BE2C (cell line): ENCODE measurements at regions not wholly inside any gene's neighbourhood (a gene's known extent, or its start where the extent isn't known, plus 50 kb on each side); places are given as distances from the start of the nearest gene placed in this dataset.

Experiments
- DNase-seq: peaks from one replicate; pipeline ENCODE4 v3.0.0-alpha.2; 2020
- H3K27me3 ChIP-seq: fragments of 250-450 bp; sonication (Bioruptor Pico); 2 replicates; pipeline ENCODE4 v1.5.1; 2020; ENCODE audit warnings: mild to moderate bottlenecking
- H3K36me3 ChIP-seq: fragments of 250-450 bp; sonication (Bioruptor Pico); 2 replicates; pipeline ENCODE4 v1.5.1; 2020; ENCODE audit warnings: mild to moderate bottlenecking
- H3K4me1 ChIP-seq: fragments of 250-450 bp; sonication (Bioruptor Pico); 2 replicates; pipeline ENCODE4 v1.5.1; 2020
- H3K4me3 ChIP-seq: 2 replicates; pipeline ENCODE4 v1.5.1; 2011; ENCODE audit warnings: low read depth, low read length
- H3K9me3 ChIP-seq: fragments of 250-450 bp; sonication (Bioruptor Pico); 2 replicates; pipeline ENCODE4 v1.5.1; 2020
- TF ChIP-seq, protein P1 (sequence below): IDR thresholded peaks from 2 replicates; pipeline ENCODE4 v1.5.1; 2012; ENCODE audit warnings: mild to moderate bottlenecking, low read depth, low read length

- H3K27me3 ChIP-seq, result no peaks in the 10 kb centered on the region
- no peak for DNase-seq
- H3K4me3 ChIP-seq, result no peak overlapping the region
- H3K4me1 ChIP-seq, result no peaks in the 10 kb centered on the region
- no peaks in the 10 kb centered on the region for H3K36me3 ChIP-seq
- TF ChIP-seq, protein P1, sequence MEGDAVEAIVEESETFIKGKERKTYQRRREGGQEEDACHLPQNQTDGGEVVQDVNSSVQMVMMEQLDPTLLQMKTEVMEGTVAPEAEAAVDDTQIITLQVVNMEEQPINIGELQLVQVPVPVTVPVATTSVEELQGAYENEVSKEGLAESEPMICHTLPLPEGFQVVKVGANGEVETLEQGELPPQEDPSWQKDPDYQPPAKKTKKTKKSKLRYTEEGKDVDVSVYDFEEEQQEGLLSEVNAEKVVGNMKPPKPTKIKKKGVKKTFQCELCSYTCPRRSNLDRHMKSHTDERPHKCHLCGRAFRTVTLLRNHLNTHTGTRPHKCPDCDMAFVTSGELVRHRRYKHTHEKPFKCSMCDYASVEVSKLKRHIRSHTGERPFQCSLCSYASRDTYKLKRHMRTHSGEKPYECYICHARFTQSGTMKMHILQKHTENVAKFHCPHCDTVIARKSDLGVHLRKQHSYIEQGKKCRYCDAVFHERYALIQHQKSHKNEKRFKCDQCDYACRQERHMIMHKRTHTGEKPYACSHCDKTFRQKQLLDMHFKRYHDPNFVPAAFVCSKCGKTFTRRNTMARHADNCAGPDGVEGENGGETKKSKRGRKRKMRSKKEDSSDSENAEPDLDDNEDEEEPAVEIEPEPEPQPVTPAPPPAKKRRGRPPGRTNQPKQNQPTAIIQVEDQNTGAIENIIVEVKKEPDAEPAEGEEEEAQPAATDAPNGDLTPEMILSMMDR, result no peak
- no peaks in the 10 kb centered on the region for H3K9me3 ChIP-seq
Measured at GRCh38 chr12:29082522-29082921, 66.6 kb upstream of the FAR2 start.

DNA sequence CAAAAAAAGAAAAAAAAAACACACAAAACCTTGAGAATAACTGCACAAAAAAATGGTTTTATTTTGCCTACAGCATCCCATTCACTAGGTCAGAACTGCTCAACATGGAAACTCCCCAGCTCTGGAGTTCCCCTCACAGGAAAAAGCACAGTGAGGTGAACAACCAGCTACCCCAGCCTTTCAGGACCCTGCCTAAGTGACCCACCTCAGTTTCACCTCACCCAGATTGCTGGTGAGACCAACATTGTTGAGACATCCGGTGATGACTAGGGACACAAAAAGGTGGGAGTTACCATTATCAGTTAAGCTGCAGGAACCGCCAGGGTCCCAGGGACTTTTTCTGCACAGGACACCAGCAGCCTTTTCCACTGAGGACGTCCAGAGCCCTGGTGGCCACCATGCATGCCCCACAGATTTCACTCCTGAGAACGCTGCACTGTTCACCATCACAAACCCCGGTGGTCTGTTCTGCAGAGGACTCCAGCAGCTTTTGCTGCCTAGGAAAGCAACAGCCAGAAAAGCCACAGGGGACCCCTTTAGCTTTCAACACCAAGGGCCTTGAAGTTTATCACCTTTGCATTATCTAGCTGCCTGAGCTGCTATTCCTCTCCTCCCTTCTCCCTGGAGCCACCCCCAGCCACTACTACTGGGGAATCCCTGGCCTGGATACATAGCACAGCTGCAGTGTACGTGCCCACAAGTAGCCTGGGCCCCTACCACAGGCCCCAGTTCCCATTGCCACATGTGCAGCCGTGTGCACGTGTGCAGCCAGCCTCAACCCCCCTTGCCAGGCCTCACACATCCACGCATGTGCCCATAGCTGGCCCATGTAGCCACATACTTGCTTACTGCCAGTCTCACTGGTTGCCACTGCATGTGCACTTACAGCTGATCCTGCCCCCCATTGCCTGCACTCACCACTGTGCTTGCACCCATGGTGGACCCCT, 62.5 kb upstream of the FAR2 start:
- no peaks in the 10 kb centered on the region for H3K27me3 ChIP-seq
- TF ChIP-seq, protein P1, result no peak
- no peaks in the 10 kb centered on the region for H3K4me1 ChIP-seq
- DNase-seq, result no peak
- no peaks in the 10 kb centered on the region for H3K9me3 ChIP-seq
- H3K4me3 ChIP-seq, result no peak overlapping the region
- H3K36me3 ChIP-seq, result no peaks in the 10 kb centered on the region

DNA sequence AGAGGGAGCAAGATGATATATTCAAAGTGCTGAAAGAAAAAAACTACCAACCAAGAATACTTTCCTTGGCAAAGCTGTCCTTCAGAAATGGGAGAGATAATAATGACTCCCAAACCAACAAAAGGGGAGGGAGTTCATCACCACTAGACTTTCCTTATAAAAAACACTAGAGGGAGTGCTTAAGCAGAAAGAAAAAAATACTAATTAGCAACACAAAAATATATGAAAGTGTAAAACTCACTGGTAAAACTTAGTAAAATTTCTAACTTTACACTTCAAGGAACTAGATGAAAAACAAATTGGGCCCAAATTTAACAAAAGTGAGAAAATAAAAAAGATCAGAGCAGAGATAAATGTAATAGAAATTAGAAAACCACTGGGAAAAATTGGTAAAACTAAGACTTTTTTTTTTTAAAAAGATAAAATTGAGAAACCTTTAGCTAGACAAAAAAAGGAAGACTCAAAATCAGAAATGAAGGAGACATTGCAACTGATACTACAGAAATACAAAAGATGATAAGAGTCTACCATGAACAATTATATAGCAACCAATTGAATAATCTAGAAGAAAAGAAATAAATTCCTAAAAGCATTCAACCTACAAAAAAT, 60.4 kb upstream of the FAR2 start:
- no peak for DNase-seq
- H3K9me3 ChIP-seq, result peaks cover 7% of the 10 kb centered on the region; the same call in 1 of the 2 replicates
- H3K4me1 ChIP-seq, result no peaks in the 10 kb centered on the region
- H3K27me3 ChIP-seq, result no peaks in the 10 kb centered on the region
- H3K36me3 ChIP-seq, result no peaks in the 10 kb centered on the region
- TF ChIP-seq, protein P1, result peak; percentile 65
- no peak overlapping the region for H3K4me3 ChIP-seq
